ENCODE measurements at regions not wholly inside any gene's neighbourhood (a gene's known extent, or its start where the extent isn't known, plus 50 kb on each side); places are given as distances from the start of the nearest gene placed in this dataset.

GRCh38 chr2:58609326-58609725 lies 368.2 kb upstream of the FANCL start:
- TF ChIP-seq CTCF (IDR thresholded peaks at IDR 0.05) = no peak
- no peak for TF ChIP-seq POLR2AphosphoS5 (IDR thresholded peaks at IDR 0.05)
- TF ChIP-seq POLR2A (IDR thresholded peaks at IDR 0.05) = no peak
- no peaks in the 10 kb centered on the region for H3K9me3 ChIP-seq
- H3K27me3 ChIP-seq = no peaks in the 10 kb centered on the region
- H3K27ac ChIP-seq = no peak overlapping the region
- H3K4me1 ChIP-seq = no peaks in the 10 kb centered on the region
- H3K4me3 ChIP-seq = no peak overlapping the region
- intact Hi-C loops (cut with DNase I; ENCODE audit: low total_unique reads) = no loop called here
- H3K36me3 ChIP-seq = no peaks in the 10 kb centered on the region
- DNase-seq (ENCODE audit: low spot score in 2 of 2) = no peak

- Histone ChIP-seq H3K4me3 (no peak overlapping the region), H3K36me3 (no peaks in the 10 kb centered on the region), H3K27ac (no peak overlapping the region), H3K27me3 (no peaks in the 10 kb centered on the region), H3K4me1 (no peaks in the 10 kb centered on the region), H3K9me3 (no peaks in the 10 kb centered on the region)
- intact Hi-C loops (cut with DNase I; ENCODE audit: low total_unique reads) = no loop called here
- TF ChIP-seq POLR2A (IDR thresholded peaks at IDR 0.05) (no peak), POLR2AphosphoS5 (IDR thresholded peaks at IDR 0.05) (no peak), CTCF (IDR thresholded peaks at IDR 0.05) (no peak)
- DNase-seq (ENCODE audit: low spot score in 2 of 2) = no peak
These were observed 367.0 kb upstream of the FANCL start for GRCh38 chr2:58608146-58608545.

- H3K9me3 ChIP-seq = no peaks in the 10 kb centered on the region
- TF ChIP-seq POLR2A (IDR thresholded peaks at IDR 0.05) = no peak
- H3K36me3 ChIP-seq = no peaks in the 10 kb centered on the region
- no peaks in the 10 kb centered on the region for H3K4me1 ChIP-seq
- no peak for DNase-seq (ENCODE audit: low spot score in 2 of 2)
- intact Hi-C loops (cut with DNase I; ENCODE audit: low total_unique reads) = no loop called here
- no peaks in the 10 kb centered on the region for H3K27me3 ChIP-seq
- no peak overlapping the region for H3K27ac ChIP-seq
- no peak overlapping the region for H3K4me3 ChIP-seq
These were observed 366.3 kb upstream of the FANCL start for GRCh38 chr2:58607448-58607847.

- TF ChIP-seq CTCF (IDR thresholded peaks at IDR 0.05) = no peak
- no peak for TF ChIP-seq POLR2A (IDR thresholded peaks at IDR 0.05)
- DNase-seq (ENCODE audit: low spot score in 2 of 2) = no peak
- Histone ChIP-seq H3K36me3 (no peaks in the 10 kb centered on the region), H3K4me1 (no peaks in the 10 kb centered on the region), H3K27ac (no peak overlapping the region), H3K27me3 (no peaks in the 10 kb centered on the region), H3K4me3 (no peak overlapping the region), H3K9me3 (no peaks in the 10 kb centered on the region)
- intact Hi-C loops (cut with DNase I; ENCODE audit: low total_unique reads) = no loop called here
These were observed 365.7 kb upstream of the FANCL start for GRCh38 chr2:58606799-58607198.

GRCh38 chr2:58604096-58604495 lies 363.0 kb upstream of the FANCL start:
- no peak overlapping the region for H3K4me3 ChIP-seq
- H3K36me3 ChIP-seq = no peaks in the 10 kb centered on the region
- no peak for DNase-seq (ENCODE audit: low spot score in 2 of 2)
- H3K27me3 ChIP-seq = no peaks in the 10 kb centered on the region
- H3K27ac ChIP-seq = no peak overlapping the region
- no peaks in the 10 kb centered on the region for H3K9me3 ChIP-seq
- no peak for TF ChIP-seq POLR2AphosphoS5 (IDR thresholded peaks at IDR 0.05)
- no peak for TF ChIP-seq CTCF (IDR thresholded peaks at IDR 0.05)
- no peak for TF ChIP-seq POLR2A (IDR thresholded peaks at IDR 0.05)
- no peaks in the 10 kb centered on the region for H3K4me1 ChIP-seq
- intact Hi-C loops (cut with DNase I; ENCODE audit: low total_unique reads) = no loop called here

GRCh38 chr2:58601017-58601416 lies 359.9 kb upstream of the FANCL start:
- DNase-seq (ENCODE audit: low spot score in 2 of 2) = no peak
- H3K9me3 ChIP-seq = no peaks in the 10 kb centered on the region
- no peak overlapping the region for H3K27ac ChIP-seq
- no peaks in the 10 kb centered on the region for H3K4me1 ChIP-seq
- TF ChIP-seq POLR2AphosphoS5 (IDR thresholded peaks at IDR 0.05) (no peak), CTCF (IDR thresholded peaks at IDR 0.05) (no peak), POLR2A (IDR thresholded peaks at IDR 0.05) (no peak)
- H3K27me3 ChIP-seq = no peaks in the 10 kb centered on the region
- H3K4me3 ChIP-seq = no peak overlapping the region
- intact Hi-C loops (cut with DNase I; ENCODE audit: low total_unique reads) = no loop called here
- no peaks in the 10 kb centered on the region for H3K36me3 ChIP-seq
